HS-5 (cell line): ENCODE measurements at regions not wholly inside any gene's neighbourhood (a gene's known extent, or its start where the extent isn't known, plus 50 kb on each side); places are given as distances from the start of the nearest gene placed in this dataset.
"Not testable (repeated sequence)": the region's sequence is repeated elsewhere in the genome, so short reads cannot be mapped to it uniquely, and the experiment has no call there.

Source experiments
- DNase-seq: peaks from one replicate; pipeline ENCODE4 v3.0.0-alpha.2; 2012; ENCODE audit warnings: low read depth

DNA sequence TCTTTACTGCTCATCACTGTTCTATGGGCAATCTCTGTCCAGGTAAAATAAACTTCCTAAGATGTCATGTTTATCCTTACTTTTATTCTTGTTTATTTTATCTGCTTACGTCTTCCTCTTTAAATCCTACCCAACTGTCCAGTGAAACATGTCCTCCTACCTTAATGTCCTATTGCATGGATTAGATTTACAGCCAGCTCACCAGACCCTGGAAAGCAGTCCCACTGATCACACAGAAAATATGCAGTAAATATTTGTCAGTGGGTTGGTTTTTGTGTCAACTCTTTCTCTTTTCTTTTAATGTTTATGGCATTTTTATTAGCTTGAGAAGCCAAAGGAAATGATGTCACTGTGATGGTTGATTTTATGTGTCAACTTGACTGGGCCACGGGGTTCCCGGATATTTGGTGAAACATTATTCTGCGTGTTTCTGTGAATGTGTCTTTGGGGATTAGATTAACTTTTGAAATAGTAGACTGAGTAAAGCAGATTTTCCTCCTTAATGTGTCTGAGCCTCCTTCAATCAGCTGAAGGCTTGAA lies 258.3 kb downstream of the SRGAP2C start:
- no peak for DNase-seq

DNA sequence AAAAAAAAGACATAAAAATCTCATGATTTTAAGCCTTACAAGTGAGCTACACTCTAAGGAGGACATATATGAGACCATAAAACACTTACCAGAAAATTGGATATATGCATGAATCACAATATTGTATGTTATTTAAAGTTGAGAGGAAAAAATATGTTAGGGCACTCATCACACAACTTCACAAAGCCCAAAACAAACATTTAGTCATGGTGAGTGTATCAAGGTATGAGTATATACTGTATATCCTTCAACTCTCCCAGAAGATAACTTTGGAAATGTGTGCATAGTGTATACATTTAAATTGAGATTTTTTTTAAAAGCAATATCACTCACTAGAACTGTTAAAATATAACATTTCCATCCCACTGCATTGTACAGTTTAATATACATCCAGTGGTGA lies 259.3 kb downstream of the SRGAP2C start:
- DNase-seq: no peak

GRCh38 chr1:121445679-121446078 lies 260.9 kb downstream of the SRGAP2C start:
- DNase-seq: no peak

GRCh38 chr1:121447280-121447923 lies 262.6 kb downstream of the SRGAP2C start:
- DNase-seq: not testable (repeated sequence)

- not testable (repeated sequence) for DNase-seq
These were observed 263.3 kb downstream of the SRGAP2C start for GRCh38 chr1:121448064-121448463.

GRCh38 chr1:121448851-121449250 lies 264.1 kb downstream of the SRGAP2C start:
- DNase-seq: no peak

GRCh38 chr1:121452484-121452883 lies 267.7 kb downstream of the SRGAP2C start:
- no peak for DNase-seq

GRCh38 chr1:121458291-121459048 lies 273.7 kb downstream of the SRGAP2C start:
- DNase-seq: no peak

DNA sequence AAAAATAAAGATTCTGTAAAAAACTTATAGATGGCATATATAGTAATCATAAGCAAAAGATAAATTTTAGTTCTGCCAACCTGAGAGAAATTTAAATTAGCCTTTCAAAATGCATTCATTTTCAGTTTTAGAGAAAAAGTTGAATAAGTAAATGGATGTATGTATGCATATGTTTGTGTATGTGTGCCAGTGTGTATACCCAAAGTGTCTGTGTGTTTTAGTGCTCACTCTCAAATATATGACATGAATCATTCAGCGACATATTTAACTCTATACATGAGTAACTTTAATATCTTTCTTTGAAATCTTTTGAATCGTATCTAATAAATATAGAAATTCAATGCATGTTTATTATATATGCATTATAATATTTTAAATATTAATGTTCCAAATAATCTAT lies 274.5 kb downstream of the SRGAP2C start:
- DNase-seq: no peak

DNA sequence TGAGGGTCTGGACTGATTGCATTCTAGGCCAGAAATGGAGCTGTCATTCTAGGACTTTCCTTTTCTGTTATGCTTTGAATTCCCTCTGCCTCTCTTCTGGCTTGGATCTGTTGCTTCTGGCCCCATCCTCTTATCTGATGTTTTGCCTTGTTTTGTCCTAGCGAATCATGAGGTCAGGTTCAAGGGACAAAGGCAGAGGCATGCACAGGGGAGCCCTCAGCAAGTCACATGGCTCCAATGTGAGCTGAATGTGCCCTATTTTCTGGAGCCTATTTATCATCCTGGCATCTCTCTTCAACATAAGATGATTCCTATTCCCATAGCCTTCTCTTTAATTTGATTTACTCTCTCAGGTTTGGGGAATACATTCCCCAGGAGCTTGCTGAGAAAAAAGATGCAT lies 284.6 kb downstream of the SRGAP2C start:
- DNase-seq: not testable (repeated sequence)

DNA sequence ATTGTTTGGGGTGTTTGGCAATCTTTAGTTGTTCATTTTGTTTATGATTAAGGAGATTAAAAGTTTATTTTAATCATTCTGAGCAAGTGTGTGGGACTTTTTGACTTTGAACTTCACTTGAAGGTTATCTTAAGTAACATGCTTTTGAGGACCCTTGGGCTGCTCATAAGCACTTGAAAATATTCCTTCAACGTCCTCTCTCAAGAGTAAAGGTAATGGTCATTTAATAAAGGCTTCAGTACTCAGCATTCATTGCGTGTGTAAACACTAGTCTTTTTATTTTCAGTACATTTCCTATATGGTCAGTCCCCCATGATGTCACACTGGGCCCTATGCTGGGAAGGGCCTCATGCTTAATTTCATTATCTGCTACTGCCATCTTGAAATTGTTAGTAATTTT lies 285.6 kb downstream of the SRGAP2C start:
- DNase-seq: not testable (repeated sequence)

- no peak for DNase-seq
These were observed 286.7 kb downstream of the SRGAP2C start for GRCh38 chr1:121471523-121471922.

DNA sequence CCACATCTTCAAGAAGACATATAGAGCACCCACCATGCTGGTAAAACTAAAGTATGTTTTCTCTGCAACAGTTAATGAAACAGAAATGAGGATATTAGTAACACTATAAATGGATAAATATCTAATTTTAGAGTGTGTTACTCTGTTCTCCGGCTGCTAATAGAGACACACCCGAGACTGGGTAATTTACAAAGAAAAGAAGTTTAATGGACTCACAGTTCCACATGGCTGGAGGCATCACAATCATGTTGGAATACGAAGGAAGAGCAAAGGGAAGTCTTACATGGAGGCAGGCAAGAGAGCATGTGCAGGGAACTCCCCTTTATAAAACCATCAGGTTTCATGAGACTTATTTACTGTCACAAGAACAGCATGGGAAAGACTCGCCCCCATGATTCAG lies 287.2 kb downstream of the SRGAP2C start:
- DNase-seq: no peak

GRCh38 chr1:121483234-121483633 lies 298.5 kb downstream of the SRGAP2C start:
- DNase-seq: no peak

DNA sequence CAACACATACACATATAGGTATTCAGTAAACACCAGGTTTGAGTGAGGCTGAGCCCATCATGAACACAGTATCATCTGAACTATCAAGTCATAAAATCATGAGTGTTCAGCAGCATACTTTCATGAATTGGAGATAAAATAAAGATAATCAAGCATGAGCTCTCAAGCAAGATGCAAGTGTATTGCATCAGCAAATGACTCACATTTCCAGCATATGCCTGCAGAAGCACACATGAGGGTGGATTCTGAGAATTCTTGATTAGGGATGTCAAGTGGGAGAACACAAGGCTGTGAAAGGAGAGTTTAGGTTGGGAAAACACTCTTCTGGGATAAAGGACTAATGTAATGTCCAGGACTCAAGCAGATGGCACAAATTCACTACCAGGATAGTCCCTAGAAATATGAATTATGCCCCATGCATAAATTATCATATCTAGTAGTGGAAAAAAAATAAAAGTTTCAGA lies 299.2 kb downstream of the SRGAP2C start:
- DNase-seq: peak; percentile 69

- not testable (repeated sequence) for DNase-seq
These were observed 310.0 kb downstream of the SRGAP2C start for GRCh38 chr1:121494796-121495195.

GRCh38 chr1:121511455-121511854 lies 326.7 kb downstream of the SRGAP2C start:
- not testable (repeated sequence) for DNase-seq

DNA sequence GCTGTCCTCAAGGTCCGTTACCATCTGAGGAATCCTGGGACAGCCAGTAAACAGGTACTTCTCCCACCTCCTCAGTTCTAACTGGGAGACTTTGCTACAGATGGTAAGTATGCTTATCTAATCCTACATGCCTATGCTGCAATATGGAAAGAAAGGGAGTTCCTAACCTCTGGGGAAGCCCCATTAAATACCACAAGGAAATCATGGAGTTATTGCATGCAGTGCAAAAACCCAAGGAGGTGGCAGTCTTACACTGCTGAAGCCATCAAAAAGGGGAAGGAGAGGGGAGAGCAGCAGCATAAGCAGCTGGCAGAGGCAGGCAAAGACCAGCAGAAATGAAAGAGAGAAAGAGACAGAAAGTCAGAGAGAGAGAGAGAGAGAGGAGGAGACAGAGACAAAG lies 327.1 kb downstream of the SRGAP2C start:
- DNase-seq: not testable (repeated sequence)

GRCh38 chr1:121515235-121515634 lies 330.5 kb downstream of the SRGAP2C start:
- no peak for DNase-seq

DNA sequence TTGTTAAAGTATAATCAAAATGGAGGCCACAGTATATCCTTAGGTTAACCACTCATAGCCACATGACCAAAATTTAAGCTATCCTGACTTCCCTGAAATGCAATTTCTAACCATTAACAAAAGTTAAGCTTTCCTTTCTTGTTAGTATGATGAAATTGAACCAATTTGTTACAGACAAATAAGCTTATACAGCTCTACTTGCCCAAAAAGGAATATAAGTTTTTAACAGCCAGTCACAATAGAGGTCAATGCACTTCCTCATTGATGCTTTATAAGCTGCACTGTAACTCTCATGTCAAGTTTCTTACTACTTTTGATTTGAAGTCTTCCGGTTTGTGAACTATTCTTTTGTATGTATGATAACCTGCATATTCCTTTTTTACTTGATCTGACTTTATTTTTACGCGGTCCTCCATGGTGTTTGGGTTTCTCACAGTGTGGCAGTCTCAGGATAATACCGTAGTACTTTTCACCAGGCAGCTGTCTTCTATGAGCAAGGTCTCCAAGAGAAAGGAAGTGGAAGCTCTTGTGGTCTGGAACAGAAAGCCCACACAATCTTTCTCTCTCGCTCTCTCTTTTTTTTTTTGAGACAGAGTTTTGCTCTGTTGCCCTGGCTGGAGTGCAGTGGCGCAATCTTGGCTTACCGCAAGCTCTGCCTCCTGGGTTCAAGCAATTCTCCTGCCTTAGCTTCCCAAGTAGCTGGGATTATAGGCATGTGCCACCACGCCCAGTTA lies 331.6 kb downstream of the SRGAP2C start:
- DNase-seq: no peak

GRCh38 chr1:121517586-121518230 lies 332.9 kb downstream of the SRGAP2C start:
- DNase-seq: no peak

- DNase-seq: no peak
These were observed 333.9 kb downstream of the SRGAP2C start for GRCh38 chr1:121518726-121519041.
